NCI-H460 (cell line): ENCODE measurements at regions not wholly inside any gene's neighbourhood (a gene's known extent, or its start where the extent isn't known, plus 50 kb on each side); places are given as distances from the start of the nearest gene placed in this dataset.
A peak's percentile ranks its signal among the peaks of the same experiment; 100 is the strongest.

Source experiments
- DNase-seq: peaks from one replicate; pipeline ENCODE4 v3.0.0-alpha.2; 2016; ENCODE audit warnings: low read depth; ENCODE audit errors: extremely low read depth

DNA sequence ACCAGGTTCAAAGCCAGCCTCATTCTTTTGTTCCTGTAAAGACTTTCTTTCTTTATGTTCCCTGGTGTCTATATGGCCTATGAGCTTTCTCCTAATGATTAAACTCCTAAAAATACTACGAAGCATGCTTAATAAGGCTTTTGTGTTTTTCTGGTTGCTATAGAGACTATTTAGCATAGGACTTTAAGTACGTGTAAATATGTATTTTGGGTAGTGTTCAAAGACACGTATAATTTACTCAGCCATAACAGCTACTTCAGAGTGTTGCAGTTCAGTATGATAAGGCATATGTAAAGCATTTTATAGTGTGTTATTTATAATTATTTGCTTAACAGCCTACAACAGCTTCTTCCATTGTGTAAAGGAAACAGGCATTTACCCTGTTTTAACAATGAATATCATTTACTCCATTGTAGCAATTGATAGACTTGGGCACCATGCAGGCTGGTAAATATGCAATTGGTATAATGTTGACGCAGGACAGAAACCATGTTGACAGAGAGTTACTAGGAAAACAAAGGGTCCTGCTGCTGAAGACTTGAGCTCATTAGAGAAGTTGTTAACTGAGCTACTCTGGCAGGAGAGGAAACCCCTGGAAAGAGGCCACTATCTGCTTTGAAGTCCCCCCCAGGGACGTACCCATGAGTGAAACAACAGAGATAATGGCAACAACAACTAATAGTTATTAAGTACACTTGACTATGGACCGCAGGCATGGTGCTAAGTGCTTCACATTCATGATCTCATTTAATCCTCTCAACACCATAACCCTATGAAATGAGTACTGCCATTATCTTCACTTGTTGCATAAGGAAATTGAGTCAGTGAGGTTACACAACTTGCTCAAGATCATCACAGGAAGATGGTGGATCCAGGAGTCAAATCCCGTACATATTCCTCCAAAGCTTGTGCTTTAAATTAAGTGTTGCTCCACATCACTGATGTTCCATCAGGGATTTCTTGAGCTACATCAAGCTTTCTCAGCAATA lies 342.2 kb upstream of the DYNLRB2 start:
- no peak for DNase-seq

DNA sequence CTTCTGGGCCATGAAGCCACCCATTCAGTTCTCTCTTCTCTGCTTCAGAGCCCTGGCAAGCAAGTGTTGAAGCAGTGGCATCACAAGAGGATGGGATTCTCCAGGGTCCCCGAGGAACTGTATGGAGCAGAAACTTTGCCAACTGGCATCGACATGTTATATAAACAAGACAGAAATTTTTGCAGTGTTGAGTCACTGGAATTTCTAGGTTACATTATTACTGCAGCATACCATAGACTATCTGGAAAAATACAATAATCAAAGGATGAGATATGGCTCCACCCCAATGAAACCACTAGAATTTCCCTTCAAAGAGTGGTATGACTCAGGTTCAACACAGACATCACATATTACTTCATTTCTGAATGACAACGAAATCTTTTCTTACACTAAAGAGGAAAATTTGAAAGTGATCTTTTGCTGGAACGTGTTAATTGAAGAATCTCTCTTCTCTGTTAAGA lies 343.0 kb upstream of the DYNLRB2 start:
- DNase-seq, result peak; percentile 88

DNA sequence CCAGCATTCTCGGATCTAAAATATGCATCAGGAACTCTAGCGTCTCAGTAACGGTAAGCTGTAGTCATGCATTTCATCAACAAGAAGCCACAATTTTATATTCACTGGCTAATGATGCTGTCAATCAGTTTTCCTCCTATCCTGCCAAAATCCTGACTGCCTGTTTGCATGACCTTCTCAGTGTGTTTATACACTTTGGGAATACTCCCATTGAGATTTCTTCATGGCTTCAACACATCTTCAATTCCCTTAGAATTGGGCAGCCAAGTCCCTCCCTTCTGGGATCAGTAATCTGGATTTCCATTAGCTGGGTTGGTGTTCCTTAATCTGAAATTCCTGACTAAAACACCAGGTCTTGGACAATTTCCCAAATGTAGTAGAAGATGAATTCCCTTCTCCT lies 348.9 kb upstream of the DYNLRB2 start:
- DNase-seq, result no peak

DNA sequence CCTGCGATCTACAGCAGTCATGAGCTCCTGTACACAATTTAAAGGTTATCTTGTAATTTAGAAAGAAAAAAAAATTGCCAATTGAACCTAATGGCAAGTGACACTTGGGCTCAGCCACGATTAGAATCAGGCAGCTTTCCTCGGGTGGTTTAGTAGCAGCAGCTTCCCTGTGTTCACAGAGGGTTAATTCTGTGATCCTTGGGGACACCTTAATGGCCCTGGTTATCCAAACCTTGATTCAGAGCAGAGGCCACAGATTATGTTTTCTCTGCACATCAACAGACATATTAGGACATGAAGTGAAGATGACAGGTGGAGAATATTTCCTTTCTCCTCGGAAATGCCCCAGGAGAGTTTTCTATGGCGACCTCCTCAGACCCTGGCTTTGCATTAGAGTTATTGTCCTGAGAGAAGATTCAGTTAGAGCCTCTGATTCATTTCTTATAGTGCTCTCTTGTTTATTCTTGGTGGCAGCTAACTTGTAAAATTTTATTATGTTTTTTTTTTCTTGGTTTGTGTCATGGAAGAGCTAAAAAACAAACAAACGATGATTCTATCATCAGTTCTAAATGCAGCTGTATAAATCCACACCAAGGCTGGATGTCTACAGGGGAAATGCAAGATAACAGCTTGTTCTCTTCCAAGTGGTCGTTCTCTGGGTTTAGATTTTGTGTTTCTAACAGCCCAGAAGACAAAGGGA lies 351.2 kb upstream of the DYNLRB2 start:
- DNase-seq, result no peak

DNA sequence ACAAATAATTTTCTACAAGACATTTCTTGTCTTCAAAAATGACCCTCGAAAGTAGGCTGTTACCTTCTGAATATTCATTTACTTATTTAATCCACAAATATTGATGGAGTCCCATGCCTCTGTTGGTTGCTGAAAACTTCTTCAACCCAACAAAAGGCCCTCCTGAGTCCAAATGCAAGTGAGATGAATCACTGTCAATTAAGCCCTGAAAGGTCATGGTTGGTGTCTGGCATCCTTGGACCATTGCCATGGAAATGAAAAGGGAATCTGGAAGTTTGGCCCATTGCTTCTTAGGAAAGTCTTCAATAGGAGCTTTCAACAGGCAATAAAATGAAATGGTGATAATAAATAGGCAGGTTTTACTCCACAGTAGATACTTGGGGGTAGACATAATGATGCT lies 364.7 kb upstream of the DYNLRB2 start:
- DNase-seq, result no peak

DNA sequence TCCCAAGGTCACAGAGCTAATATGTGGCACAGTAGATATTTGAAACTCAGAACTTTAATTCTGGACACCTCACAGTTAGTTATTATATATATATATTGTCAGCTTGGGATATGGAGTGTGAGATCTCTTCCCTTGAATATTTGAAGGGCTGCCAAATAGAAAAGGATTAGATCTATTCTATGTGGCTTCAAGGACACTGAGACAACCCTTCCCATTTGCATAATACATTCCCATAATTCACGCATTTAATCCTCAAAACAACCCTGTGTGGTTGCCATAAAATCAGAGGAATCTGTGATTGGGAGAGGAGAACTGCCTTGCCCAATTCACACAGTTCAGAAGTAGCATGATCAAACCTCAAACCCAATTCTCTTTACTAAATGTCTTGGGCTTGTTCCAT lies 365.8 kb upstream of the DYNLRB2 start:
- no peak for DNase-seq

DNA sequence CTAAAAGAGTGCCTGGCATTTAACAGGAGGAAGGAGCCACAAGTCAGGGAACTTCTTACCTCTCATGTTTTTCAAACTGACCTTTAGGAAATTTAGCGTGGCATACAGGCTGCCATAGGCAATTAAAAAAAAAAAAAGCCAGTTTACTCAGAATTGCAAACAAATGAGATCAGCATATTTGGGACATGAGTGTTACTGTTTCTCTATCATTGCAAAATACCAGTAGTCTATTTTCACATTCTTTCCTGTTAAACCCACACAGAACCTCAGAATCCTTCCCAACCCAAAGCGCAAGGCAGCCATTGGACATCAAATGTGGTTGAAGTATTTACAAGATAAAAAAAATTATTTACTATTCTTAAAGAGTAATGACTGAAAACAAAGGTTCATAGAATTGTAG lies 366.4 kb upstream of the DYNLRB2 start:
- DNase-seq, result peak; percentile 64

DNA sequence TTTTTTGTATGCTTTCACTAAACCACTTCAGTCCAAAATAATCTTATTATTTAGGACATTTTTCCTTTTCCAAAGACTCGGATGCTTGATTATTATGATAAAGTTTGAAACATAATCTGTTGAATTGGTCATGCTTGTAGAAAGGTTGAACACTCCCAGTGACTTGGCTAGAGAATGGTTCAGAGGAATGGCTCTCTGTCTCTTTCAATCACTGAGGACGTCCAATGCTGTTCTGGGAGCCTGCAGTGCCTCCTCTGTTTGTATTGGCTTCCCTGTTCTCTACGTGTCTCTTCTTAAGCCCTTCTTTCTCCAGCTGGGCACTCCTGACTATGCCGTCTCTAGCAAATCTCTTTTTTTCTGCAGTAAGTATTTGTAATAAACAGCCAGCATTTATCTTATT lies 369.0 kb upstream of the DYNLRB2 start:
- no peak for DNase-seq

DNA sequence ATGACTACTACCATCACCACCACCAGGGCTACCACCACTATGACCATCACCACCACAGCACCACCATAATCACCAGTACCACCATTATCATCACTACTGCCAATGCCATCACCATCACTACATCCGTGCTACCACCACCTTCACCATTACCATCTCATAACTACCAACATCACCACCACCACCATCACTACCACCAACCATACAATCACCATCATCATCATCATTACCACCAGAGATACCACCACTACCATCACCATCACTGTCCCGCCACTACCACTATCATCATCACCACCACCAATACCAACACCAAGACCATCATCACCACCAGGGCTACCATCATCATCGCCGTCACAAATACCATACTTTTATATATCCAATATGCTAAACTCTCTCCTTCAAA lies 369.6 kb upstream of the DYNLRB2 start:
- DNase-seq, result no peak

DNA sequence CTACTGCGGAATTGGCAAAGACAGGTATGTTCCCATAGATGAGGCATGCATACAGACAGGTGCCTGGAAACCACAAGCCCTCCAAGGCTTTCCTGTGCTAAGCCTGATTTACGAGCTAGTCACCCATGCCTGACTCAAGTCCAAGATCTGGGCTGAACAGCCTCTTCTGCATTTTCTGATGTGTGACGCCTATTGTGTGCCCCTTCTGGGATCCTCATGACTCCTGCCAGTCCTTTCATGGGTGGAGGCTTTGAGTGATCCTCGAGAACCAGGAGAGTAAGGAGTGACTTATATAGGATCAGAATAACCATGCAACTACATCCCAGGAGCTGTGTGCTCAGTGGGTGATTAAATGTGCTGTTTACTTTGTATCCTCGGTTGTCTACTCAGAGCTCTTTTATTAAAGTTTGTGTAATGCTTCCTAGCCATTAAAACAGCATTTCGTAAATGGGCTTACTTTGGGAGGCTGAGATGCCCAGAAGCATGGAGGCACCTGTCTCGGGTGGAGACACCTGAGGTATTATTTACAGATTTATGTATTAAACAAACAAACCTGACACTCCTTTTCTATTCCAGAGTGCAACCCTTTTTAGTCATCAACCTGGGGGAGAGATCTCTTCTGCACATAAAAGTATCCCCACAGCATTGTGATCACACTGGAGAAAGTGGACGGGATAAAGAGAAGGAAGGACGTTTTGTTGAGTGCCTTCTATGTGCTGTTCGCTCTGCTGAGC lies 373.0 kb upstream of the DYNLRB2 start:
- DNase-seq, result no peak

DNA sequence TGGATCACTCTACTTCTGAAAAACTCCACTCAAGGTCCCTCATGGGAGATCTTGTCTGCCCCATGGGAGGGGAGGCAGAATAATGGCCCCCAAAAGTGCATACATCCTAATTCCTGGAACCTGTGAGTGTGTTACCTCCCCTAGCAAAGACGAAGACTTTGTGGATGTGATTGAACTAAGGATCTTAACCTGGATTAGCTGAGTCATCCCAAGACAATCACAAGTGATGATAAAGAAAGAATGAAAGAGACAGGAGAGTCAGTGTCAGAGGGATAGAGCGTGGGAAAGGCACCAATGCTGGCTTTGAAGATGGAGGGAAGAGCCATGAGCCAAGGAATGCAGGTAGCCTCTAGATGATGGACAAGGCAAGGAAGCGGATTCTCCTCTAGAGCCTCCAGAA lies 374.7 kb upstream of the DYNLRB2 start:
- no peak for DNase-seq

DNA sequence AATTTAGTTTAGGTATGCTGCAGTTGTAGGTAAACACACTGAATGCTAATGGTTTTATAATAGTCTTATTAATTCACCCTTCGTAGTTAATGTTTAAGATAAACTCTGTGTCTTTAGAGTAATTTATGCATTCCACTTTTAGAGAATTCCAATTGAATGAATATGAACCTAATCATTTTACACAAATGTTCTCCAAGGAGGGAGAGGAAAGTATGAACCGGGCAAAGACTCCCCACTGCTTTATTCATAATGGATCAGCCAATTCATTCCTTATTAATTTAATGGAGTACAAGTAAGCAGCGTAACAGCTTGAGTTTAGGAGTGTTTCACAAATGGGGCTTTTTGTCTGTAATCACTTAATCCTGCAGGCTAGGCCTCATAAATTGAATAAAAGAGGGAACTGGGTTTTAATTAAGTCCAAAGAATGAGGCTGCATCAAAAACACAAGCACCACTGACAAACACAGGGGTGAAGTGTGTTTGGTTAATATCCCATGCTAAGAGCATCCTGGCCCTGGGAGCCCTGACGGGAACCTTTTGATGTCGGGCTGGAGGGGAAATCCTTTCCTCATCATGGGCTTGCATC lies 375.7 kb upstream of the DYNLRB2 start:
- DNase-seq, result no peak

DNA sequence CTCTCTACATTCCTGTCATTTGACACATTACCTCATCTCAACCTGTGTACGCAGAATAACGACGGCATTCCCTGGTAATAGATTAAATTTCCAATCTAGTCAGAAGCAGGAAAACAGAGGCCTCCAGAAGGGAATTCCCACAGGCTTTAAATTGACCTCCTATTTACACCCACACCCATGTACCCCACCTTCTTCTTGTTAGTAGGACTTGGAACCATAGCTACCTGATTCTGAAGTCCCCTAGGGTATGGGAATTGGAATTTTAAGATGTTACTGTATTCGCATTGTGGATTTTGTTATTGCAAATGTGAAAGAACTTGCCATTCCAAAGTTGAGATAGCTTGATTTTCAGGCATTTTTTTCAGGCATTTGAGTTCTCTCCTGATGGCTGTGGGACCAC lies 377.5 kb upstream of the DYNLRB2 start:
- DNase-seq, result no peak

DNA sequence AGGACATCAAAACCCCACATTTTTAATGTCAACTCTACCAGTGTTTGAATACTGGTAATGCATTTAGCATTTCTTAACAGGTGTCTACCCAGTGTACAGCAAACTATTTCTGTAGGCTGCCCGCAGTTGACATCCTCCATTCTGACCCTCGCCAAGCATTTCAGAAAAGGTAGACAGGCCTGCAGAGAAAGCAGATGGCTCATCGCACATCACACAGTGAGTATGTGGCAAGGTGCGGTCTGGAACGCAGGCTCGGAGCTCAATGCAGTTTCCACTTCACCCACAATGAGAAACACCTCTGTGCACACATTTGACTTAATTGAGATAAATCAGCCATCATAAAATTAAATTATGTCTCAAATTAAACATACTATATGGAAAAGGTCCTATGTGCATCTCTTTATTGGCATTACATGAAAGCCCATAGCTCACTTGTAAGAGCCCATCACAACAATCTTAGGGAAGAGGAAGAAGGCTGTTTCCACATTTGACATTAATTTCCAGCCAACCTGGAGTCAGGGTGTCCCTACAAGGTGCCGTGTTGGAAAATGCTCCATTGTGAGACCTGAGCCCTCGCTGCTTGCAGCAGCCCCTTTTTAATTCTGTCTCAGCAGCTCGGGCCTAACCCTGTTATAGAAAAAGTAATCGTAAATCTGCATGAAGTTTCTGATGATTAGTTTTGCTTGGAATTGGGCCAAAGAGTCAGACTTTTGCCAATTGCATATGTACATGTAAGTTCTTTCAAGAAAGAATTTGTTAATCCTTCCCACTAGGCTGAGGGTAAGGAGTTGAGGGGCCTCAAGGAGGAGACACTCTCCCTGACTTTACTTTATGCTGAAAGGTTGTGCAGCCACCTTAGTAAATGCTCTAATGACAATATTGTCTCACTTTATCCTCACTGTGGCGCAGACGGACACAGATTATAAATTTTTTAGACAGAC lies 378.7 kb upstream of the DYNLRB2 start:
- DNase-seq, result no peak

DNA sequence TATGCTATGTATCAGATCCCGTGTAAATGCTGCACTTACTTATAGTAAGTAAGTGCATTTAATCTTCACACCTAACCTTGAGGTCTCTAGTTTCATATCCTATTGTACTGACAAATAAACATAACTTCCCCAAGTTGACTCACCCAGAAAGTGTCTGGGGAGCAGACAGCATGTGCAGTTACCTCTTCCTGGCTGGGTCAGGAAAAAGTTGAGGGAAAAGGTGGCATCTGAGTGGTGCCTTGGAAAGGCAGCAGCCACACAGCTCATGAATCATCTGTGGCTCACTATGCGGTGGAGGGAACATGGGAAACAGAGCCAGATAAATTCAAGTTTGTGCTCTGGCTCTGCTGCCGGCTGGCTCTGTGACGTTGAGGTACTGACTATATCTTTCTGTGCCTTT lies 382.0 kb upstream of the DYNLRB2 start:
- no peak for DNase-seq

DNA sequence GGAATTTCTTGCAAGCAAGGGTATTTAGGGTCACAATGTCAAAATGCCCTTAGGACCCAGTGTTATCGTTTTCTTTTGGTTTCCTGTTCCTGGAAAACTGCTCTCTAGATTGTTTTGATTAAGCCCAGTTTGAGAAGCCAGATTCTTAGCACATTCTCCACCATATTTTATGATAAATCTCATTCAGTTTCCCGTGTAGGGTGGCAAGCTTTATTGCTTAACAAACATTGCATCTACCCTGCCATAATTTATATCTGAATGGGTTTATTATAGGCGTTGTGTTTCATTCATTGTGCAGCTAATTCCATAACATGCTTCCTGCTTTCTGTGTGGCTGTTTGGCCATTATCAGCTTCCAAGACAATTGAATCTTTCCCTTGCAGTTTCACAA lies 389.1 kb upstream of the DYNLRB2 start:
- no peak for DNase-seq

DNA sequence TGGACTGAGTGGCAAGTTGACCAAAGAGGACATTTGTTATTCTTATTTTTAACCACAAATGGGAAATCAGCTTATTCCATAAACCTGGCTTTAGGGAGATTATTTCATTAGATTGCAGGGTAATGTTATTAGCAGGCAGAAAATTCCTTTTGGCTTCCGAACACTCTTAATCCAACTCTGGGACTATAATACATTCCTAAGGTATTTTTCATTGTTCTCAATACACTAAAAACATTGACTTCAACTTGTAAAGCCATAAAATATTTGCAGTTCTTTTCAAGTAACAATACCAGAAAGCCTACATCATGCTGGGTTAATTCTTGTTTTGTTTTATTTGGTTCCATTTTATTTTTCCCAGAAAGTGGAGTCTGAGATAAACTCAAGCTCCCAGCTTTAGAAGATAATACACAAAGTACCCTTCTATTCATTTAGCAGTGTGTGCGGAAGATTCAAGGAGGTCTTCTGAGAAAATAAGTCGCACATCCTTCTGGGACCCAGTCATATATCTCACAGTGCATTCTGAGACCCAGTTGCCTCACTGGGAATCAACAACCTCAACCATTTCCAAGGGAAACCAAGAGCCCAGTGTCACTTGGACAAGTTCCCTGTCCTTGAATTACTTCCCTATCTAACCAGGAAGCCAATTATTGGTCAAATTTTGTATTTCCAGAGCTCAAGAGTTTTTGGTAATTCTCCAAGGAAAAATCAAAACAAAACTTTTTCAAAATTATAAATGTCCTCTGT lies 389.6 kb upstream of the DYNLRB2 start:
- no peak for DNase-seq

DNA sequence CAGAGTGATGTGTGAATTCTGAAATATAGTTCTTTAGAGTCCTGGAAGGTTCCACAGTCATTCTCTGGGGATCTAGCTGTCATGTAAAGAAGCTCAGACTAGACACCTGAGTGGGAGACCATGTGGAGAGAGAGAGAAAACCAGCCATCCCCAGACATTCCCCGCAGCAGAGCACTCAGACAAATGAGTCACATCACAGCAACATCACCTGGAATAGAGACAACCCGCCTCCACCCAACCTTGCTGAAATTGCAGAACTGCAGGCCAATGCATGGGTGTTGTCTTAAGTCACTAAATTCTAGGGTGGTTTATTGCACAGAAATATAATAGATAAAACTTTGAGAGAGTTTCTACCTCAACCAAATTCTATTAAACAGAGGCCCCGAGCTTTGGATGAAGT lies 392.0 kb upstream of the DYNLRB2 start:
- no peak for DNase-seq

DNA sequence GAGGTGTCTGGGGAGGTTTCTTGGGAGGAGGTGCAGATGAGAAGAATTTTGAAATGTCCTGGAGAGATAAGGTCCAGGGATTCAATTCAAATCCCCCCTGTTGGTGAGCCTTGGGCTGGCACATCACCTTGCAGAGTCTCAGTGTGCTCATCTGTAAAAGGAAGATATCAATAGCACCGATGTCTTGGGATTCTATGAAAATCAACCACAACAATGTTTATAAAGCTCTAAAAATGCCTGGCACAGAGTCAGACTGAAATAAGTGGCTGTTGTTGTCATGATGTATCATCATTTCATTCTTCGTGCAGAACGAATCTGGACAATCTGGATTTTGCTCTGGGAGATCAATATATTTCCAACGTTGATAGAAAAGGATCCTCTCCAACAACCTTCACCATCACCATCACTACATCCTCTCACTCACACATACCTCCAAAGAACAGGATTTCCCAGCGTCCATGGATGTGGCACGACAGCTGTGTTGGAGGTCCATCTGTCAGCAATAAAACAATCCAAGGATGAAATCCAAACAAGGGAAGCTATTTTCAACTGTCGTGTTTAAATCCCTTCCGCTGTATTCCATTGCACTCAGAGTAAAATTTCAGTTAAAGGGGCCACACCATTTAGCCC lies 393.7 kb upstream of the DYNLRB2 start:
- DNase-seq, result no peak
